HEK293 (cell line): ENCODE measurements at regions not wholly inside any gene's neighbourhood (a gene's known extent, or its start where the extent isn't known, plus 50 kb on each side); places are given as distances from the start of the nearest gene placed in this dataset.

ENCODE experiments used
- CTCF ChIA-PET: fragments of 350-600 bp; formaldehyde crosslinking; extraction: SDS; loops from one replicate; lab custom pipeline; 2021; ENCODE audit warnings: antibody characterized with exemption; lab: Yijun Ruan, JAX
- POLR2A ChIA-PET: fragments of 300-600 bp; formaldehyde crosslinking; extraction: SDS; loops from one replicate; lab custom pipeline; 2020; ENCODE audit warnings: antibody characterized with exemption, inconsistent platforms; lab: Yijun Ruan, JAX
- H3K27ac ChIP-seq: fragments of 200-500 bp; sonication (Bioruptor generic); 2 replicates; pipeline ENCODE4 v1.5.1; 2014; ENCODE audit warnings: low read depth, low read length, control low read depth, inconsistent platforms; ENCODE audit errors: extremely low read depth
- H3K36me3 ChIP-seq, 2 experiments: fragments of 200-500 bp in 1 of 2; sonication (Bioruptor generic) in 1 of 2; 1 replicate in 1 of 2; 2 replicates in 1 of 2; pipeline ENCODE4 v1.5.1; 2014 to 2017; ENCODE audit warnings: inconsistent platforms in 2 of 2, low read length in 2 of 2; ENCODE audit not compliant: control insufficient read depth in 2 of 2, insufficient read depth in 1 of 2
- H3K4me1 ChIP-seq: fragments of 200-500 bp; sonication (Bioruptor generic); 2 replicates; pipeline ENCODE4 v1.5.1; 2014; ENCODE audit warnings: mild to moderate bottlenecking, low read length, inconsistent platforms; ENCODE audit not compliant: control insufficient read depth, insufficient read depth
- H3K4me3 ChIP-seq: 2 replicates; pipeline ENCODE4 v1.5.1; 2011; ENCODE audit warnings: low read depth, mild to moderate bottlenecking, control low read depth, low read length, moderate library complexity
- H3K9me3 ChIP-seq: fragments of 200-500 bp; sonication (Bioruptor generic); 2 replicates; pipeline ENCODE4 v1.5.1; 2014; ENCODE audit warnings: low read depth, low read length, inconsistent platforms; ENCODE audit not compliant: control insufficient read depth, insufficient read depth
- GFI1B ChIP-seq: fragments of 450-650 bp; formaldehyde crosslinking; IDR thresholded peaks from 2 replicates; pipeline ENCODE4 v1.5.1; 2016; ENCODE audit warnings: missing biosample characterization, missing genetic modification characterization
- HOXD13 ChIP-seq: sonication (generic); formaldehyde crosslinking; IDR thresholded peaks from 2 replicates; pipeline ENCODE4 v1.8.0; 2022; ENCODE audit warnings: missing genetic modification reagents, borderline replicate concordance
- KLF8 ChIP-seq: fragments of 450-650 bp; formaldehyde crosslinking; IDR thresholded peaks from 2 replicates; pipeline ENCODE4 v1.5.1; 2016; ENCODE audit warnings: missing biosample characterization, missing genetic modification characterization
- KLF9 ChIP-seq: fragments of 450-650 bp; formaldehyde crosslinking; IDR thresholded peaks from 2 replicates; pipeline ENCODE4 v1.5.1; 2016; ENCODE audit warnings: missing biosample characterization, missing genetic modification characterization, low read depth
- PBX3 ChIP-seq: sonication (generic); formaldehyde crosslinking; IDR thresholded peaks from 2 replicates; pipeline ENCODE4 v1.8.1; 2022; ENCODE audit warnings: mild to moderate bottlenecking, moderate library complexity, missing genetic modification reagents
- PRDM1 ChIP-seq: fragments of 450-650 bp; formaldehyde crosslinking; IDR thresholded peaks from 2 replicates; pipeline ENCODE4; 2016; ENCODE audit warnings: missing biosample characterization, missing genetic modification characterization
- RBAK ChIP-seq: fragments of 450-650 bp; formaldehyde crosslinking; IDR thresholded peaks from 2 replicates; pipeline ENCODE4 v1.5.1; 2016; ENCODE audit warnings: missing biosample characterization, missing genetic modification characterization
- SCRT1 ChIP-seq: fragments of 450-650 bp; formaldehyde crosslinking; IDR thresholded peaks from 2 replicates; pipeline ENCODE4 v1.5.1; 2016; ENCODE audit warnings: missing biosample characterization, missing genetic modification characterization, borderline replicate concordance
- ZFP3 ChIP-seq: fragments of 450-650 bp; formaldehyde crosslinking; IDR thresholded peaks from 2 replicates; pipeline ENCODE4 v1.5.1; 2016; ENCODE audit warnings: low read depth, missing biosample characterization, missing genetic modification characterization
- ZNF2 ChIP-seq: fragments of 450-650 bp; formaldehyde crosslinking; IDR thresholded peaks from 2 replicates; pipeline ENCODE4 v1.5.1; 2016; ENCODE audit warnings: missing biosample characterization, missing genetic modification characterization
- ZNF362 ChIP-seq: fragments of 450-650 bp; formaldehyde crosslinking; IDR thresholded peaks from 2 replicates; pipeline ENCODE4 v1.5.1; 2016; ENCODE audit warnings: missing biosample characterization, missing genetic modification characterization
- ZNF518A ChIP-seq: fragments of 450-650 bp; formaldehyde crosslinking; conservative IDR thresholded peaks from 2 replicates; pipeline ENCODE4 v1.5.1; 2016; ENCODE audit warnings: low read depth, missing biosample characterization, missing genetic modification characterization
- ZNF555 ChIP-seq: fragments of 450-650 bp; formaldehyde crosslinking; conservative IDR thresholded peaks from 2 replicates; pipeline ENCODE4 v1.5.1; 2017; ENCODE audit warnings: missing biosample characterization, mild to moderate bottlenecking, missing genetic modification characterization, inconsistent platforms
- ZNF560 ChIP-seq: fragments of 450-650 bp; formaldehyde crosslinking; IDR thresholded peaks from 2 replicates; pipeline ENCODE4 v1.5.1; 2017; ENCODE audit warnings: missing biosample characterization, missing genetic modification characterization, borderline replicate concordance
- ZNF561 ChIP-seq: fragments of 450-650 bp; IDR thresholded peaks from 2 replicates; pipeline ENCODE4 v1.5.1; 2018; ENCODE audit warnings: missing biosample characterization, missing genetic modification characterization, borderline replicate concordance
- ZNF777 ChIP-seq: fragments of 450-650 bp; formaldehyde crosslinking; IDR thresholded peaks from 2 replicates; pipeline ENCODE4 v1.5.1; 2017; ENCODE audit warnings: missing biosample characterization, missing genetic modification characterization, borderline replicate concordance
- ZSCAN30 ChIP-seq: fragments of 450-650 bp; IDR thresholded peaks from 2 replicates; pipeline ENCODE4 v1.5.1; 2018; ENCODE audit warnings: missing biosample characterization, mild to moderate bottlenecking, missing genetic modification characterization, moderate library complexity
- ZSCAN5A ChIP-seq: fragments of 450-650 bp; formaldehyde crosslinking; IDR thresholded peaks from 2 replicates; pipeline ENCODE4 v1.5.1; 2016; ENCODE audit warnings: missing biosample characterization, missing genetic modification characterization

- POLR2A ChIA-PET, result no interaction called here
- Histone ChIP-seq H3K4me3 (no peak overlapping the region), H3K4me1 (no peaks in the 10 kb centered on the region), H3K27ac (no peak overlapping the region), H3K9me3 (no peaks in the 10 kb centered on the region), H3K36me3 (no peaks in the 10 kb centered on the region)
- no peak for TF ChIP-seq ZSCAN5A
- CTCF ChIA-PET, result no interaction called here
These were observed 145.8 kb downstream of the PALM2AKAP2 start for GRCh38 chr9:109925799-109926198.

GRCh38 chr9:109926421-109926869 lies 146.4 kb downstream of the PALM2AKAP2 start:
- Histone ChIP-seq H3K27ac (no peak overlapping the region), H3K9me3 (no peaks in the 10 kb centered on the region), H3K36me3 (no peaks in the 10 kb centered on the region), H3K4me3 (no peak overlapping the region), H3K4me1 (no peaks in the 10 kb centered on the region)
- CTCF ChIA-PET, result no interaction called here
- TF ChIP-seq PBX3 (CRISPR knock-in tag) (no peak), ZNF2 (no peak), PRDM1 (tag by site-specific recombination) (peak; percentile 38; the same call in 1 of the 2 replicates)
- POLR2A ChIA-PET, result no interaction called here

- Histone ChIP-seq H3K36me3 (no peaks in the 10 kb centered on the region), H3K4me3 (no peak overlapping the region), H3K27ac (no peak overlapping the region), H3K4me1 (no peaks in the 10 kb centered on the region), H3K9me3 (no peaks in the 10 kb centered on the region)
- POLR2A ChIA-PET, result no interaction called here
- no peak for TF ChIP-seq ZNF362 (tag by site-specific recombination)
- no peak for TF ChIP-seq HOXD13 (CRISPR knock-in tag)
- TF ChIP-seq ZNF777 (tag by site-specific recombination), result no peak
- CTCF ChIA-PET, result interaction anchor here (0.6 to 1.1 kb wide), 3 partner anchors 11 to 292 kb away, joined by 3 read pairs; no protein-coding TSS in a partner anchor
These were observed 151.6 kb downstream of the PALM2AKAP2 start for GRCh38 chr9:109931623-109932022.

- Histone ChIP-seq H3K4me1 (no peaks in the 10 kb centered on the region), H3K9me3 (no peaks in the 10 kb centered on the region), H3K36me3 (no peaks in the 10 kb centered on the region), H3K4me3 (no peak overlapping the region), H3K27ac (no peak overlapping the region)
- ChIA-PET CTCF (interaction anchor here (0.7 kb wide), 1 partner anchor 11 kb away, joined by 4 read pairs; no protein-coding TSS in a partner anchor), POLR2A (no interaction called here)
- no peak for TF ChIP-seq ZNF560 (tag by site-specific recombination)
- no peak for TF ChIP-seq HOXD13 (CRISPR knock-in tag)
- no peak for TF ChIP-seq ZNF555
- TF ChIP-seq SCRT1, result no peak
- TF ChIP-seq GFI1B, result no peak
- no peak for TF ChIP-seq ZNF561 (tag by site-specific recombination)
- TF ChIP-seq ZSCAN30 (tag by site-specific recombination), result no peak
- no peak for TF ChIP-seq ZFP3
- TF ChIP-seq KLF8 (tag by site-specific recombination), result no peak
- no peak for TF ChIP-seq KLF9 (tag by site-specific recombination)
- TF ChIP-seq RBAK, result no peak
- no peak for TF ChIP-seq ZNF518A (tag by site-specific recombination)
These were observed 154.3 kb downstream of the PALM2AKAP2 start for GRCh38 chr9:109934136-109934856.
